NCI-H2196 (cell line): ENCODE measurements at regions not wholly inside any gene's neighbourhood (a gene's known extent, or its start where the extent isn't known, plus 50 kb on each side); places are given as distances from the start of the nearest gene placed in this dataset.

ENCODE experiments used
- DNase-seq: peaks from one replicate; lab custom pipeline; 2025; ENCODE audit not compliant: unreplicated experiment; lab: John Stamatoyannopoulos, UW

- peak; percentile 80 for DNase-seq
These were observed 83.2 kb upstream of the EYA2 start for GRCh38 chr20:46811224-46812084.

- DNase-seq: peak; percentile 43
These were observed 80.0 kb upstream of the EYA2 start for GRCh38 chr20:46814366-46815232.

GRCh38 chr20:46816097-46816496, 78.5 kb upstream of the EYA2 start:
- no peak for DNase-seq

GRCh38 chr20:46816886-46817638, 77.6 kb upstream of the EYA2 start:
- DNase-seq: no peak

- no peak for DNase-seq
These were observed 74.0 kb upstream of the EYA2 start for GRCh38 chr20:46820682-46821081.

- DNase-seq: no peak
These were observed 71.3 kb upstream of the EYA2 start for GRCh38 chr20:46823271-46823751.

- no peak for DNase-seq
These were observed 70.9 kb upstream of the EYA2 start for GRCh38 chr20:46823753-46824152.

GRCh38 chr20:46826343-46826984, 68.2 kb upstream of the EYA2 start:
- DNase-seq: no peak

GRCh38 chr20:46827718-46828458, 66.8 kb upstream of the EYA2 start:
- DNase-seq: no peak

- no peak for DNase-seq
These were observed 66.2 kb upstream of the EYA2 start for GRCh38 chr20:46828471-46828870.

GRCh38 chr20:46830886-46831632, 63.6 kb upstream of the EYA2 start:
- DNase-seq: no peak

GRCh38 chr20:46831633-46832011, 63.0 kb upstream of the EYA2 start:
- no peak for DNase-seq

- DNase-seq: no peak
These were observed 62.1 kb upstream of the EYA2 start for GRCh38 chr20:46832555-46832954.

- no peak for DNase-seq
These were observed 61.3 kb upstream of the EYA2 start for GRCh38 chr20:46833360-46833759.

GRCh38 chr20:46835418-46835817, 59.2 kb upstream of the EYA2 start:
- DNase-seq: no peak

GRCh38 chr20:46837083-46837482, 57.6 kb upstream of the EYA2 start:
- DNase-seq: no peak

- no peak for DNase-seq
These were observed 56.6 kb upstream of the EYA2 start for GRCh38 chr20:46838011-46838410.

- no peak for DNase-seq
These were observed 54.5 kb upstream of the EYA2 start for GRCh38 chr20:46840054-46840729.
